ENCODE measurements at regions not wholly inside any gene's neighbourhood (a gene's known extent, or its start where the extent isn't known, plus 50 kb on each side); places are given as distances from the start of the nearest gene placed in this dataset.
"Not testable (repeated sequence)": the region's sequence is repeated elsewhere in the genome, so short reads cannot be mapped to it uniquely, and the experiment has no call there.

- no peaks in the 10 kb centered on the region for H3K27me3 ChIP-seq
- no peak for DNase-seq
- intact Hi-C loops (cut with DNase I; ENCODE audit: low total_unique reads) (no loop called here), in situ Hi-C loops (cut with MboI; ENCODE audit: low pct_ligation_motif_present in 1 of 4, low pct_unique_long_range_greater_than_20kb in 1 of 4, low sequenced_read_pairs in 3 of 4) (no loop called here)
- no peaks in the 10 kb centered on the region for H3K36me3 ChIP-seq
- H3K4me1 ChIP-seq: no peaks in the 10 kb centered on the region
- no peak for TF ChIP-seq POLR2A (IDR thresholded peaks at IDR 0.05)
- TF ChIP-seq EP300 (IDR thresholded peaks at IDR 0.05; ENCODE audit: low read depth): no peak
- TF ChIP-seq CTCF (IDR thresholded peaks at IDR 0.05): no peak
- no peak for TF ChIP-seq POLR2AphosphoS5 (IDR thresholded peaks at IDR 0.05)
- H3K4me3 ChIP-seq: no peak overlapping the region
- H3K9me3 ChIP-seq: no peaks in the 10 kb centered on the region
- no peak overlapping the region for H3K27ac ChIP-seq
Observed at GRCh38 chr4:140222171-140222570, 68.2 kb upstream of the MAML3 start.

DNA sequence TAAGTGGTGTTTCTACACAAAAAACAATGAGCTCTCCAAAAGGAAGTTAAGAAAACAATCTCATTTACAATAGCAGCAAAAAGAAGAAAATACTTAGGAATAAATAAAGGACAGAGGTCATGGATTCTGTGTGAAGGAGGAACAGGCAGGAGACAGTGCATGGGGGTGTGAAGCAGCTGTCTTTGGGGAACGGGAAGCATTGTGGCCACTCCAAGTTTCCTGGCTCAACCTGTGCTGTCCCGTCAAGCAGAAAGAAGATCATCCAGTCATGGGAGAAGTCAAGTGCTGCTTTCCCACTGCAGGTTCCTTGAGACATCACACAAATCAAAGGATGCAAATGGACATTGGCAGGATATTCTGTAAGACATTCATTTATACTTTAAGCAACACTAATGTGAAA lies 66.1 kb upstream of the MAML3 start:
- in situ Hi-C loops (cut with MboI; ENCODE audit: low pct_ligation_motif_present in 1 of 4, low pct_unique_long_range_greater_than_20kb in 1 of 4, low sequenced_read_pairs in 3 of 4) (no loop called here), intact Hi-C loops (cut with DNase I; ENCODE audit: low total_unique reads) (no loop called here)
- no peak overlapping the region for H3K4me3 ChIP-seq
- TF ChIP-seq POLR2AphosphoS5 (IDR thresholded peaks at IDR 0.05) (no peak), POLR2A (IDR thresholded peaks at IDR 0.05) (no peak), CTCF (IDR thresholded peaks at IDR 0.05) (no peak)
- no peak for DNase-seq
- H3K27me3 ChIP-seq: no peaks in the 10 kb centered on the region
- no peak overlapping the region for H3K27ac ChIP-seq
- 40 to 72% methylated on average over 1 to 2 of the region's 2 CpGs for WGBS, 2 donors (ENCODE audit: low coverage in 1 of 2)
- no peaks in the 10 kb centered on the region for H3K36me3 ChIP-seq
- H3K4me1 ChIP-seq: peaks cover 0 to 1% (median under 1%) of the 10 kb centered on the region in 4 donors
- H3K9me3 ChIP-seq: no peaks in the 10 kb centered on the region

- Histone ChIP-seq H3K4me3 (no peak overlapping the region), H3K36me3 (no peaks in the 10 kb centered on the region), H3K4me1 (peaks cover 0 to 5% (median 2%) of the 10 kb centered on the region in 4 donors), H3K27ac (no peak overlapping the region), H3K27me3 (no peaks in the 10 kb centered on the region), H3K9me3 (no peaks in the 10 kb centered on the region)
- no peak for TF ChIP-seq POLR2A (IDR thresholded peaks at IDR 0.05)
- no peak for TF ChIP-seq POLR2AphosphoS5 (IDR thresholded peaks at IDR 0.05)
- no peak for TF ChIP-seq CTCF (IDR thresholded peaks at IDR 0.05)
- no peak for TF ChIP-seq EP300 (IDR thresholded peaks at IDR 0.05; ENCODE audit: low read depth)
- intact Hi-C loops (cut with DNase I; ENCODE audit: low total_unique reads): no loop called here
- in situ Hi-C loops (cut with MboI; ENCODE audit: low pct_ligation_motif_present in 1 of 4, low pct_unique_long_range_greater_than_20kb in 1 of 4, low sequenced_read_pairs in 3 of 4): no loop called here
- 63% methylated on average over 2 of the region's 2 CpGs; no CpG with 5 or more reads in 1 of the 2 donors for WGBS, 2 donors (ENCODE audit: low coverage in 1 of 2)
- no peak for DNase-seq
Observed at GRCh38 chr4:140219567-140219966, 65.6 kb upstream of the MAML3 start.

GRCh38 chr4:140219070-140219469 lies 65.1 kb upstream of the MAML3 start:
- H3K4me1 ChIP-seq; H3K36me3 ChIP-seq; in situ Hi-C loops (cut with MboI; ENCODE audit: low pct_ligation_motif_present in 1 of 4, low pct_unique_long_range_greater_than_20kb in 1 of 4, low sequenced_read_pairs in 3 of 4); DNase-seq; H3K27ac ChIP-seq; H3K9me3 ChIP-seq; intact Hi-C loops (cut with DNase I; ENCODE audit: low total_unique reads); H3K4me3 ChIP-seq; H3K27me3 ChIP-seq: not testable (repeated sequence)
- 85 to 89% methylated on average over 4 to 5 of the region's 5 CpGs for WGBS, 2 donors (ENCODE audit: low coverage in 1 of 2)

DNA sequence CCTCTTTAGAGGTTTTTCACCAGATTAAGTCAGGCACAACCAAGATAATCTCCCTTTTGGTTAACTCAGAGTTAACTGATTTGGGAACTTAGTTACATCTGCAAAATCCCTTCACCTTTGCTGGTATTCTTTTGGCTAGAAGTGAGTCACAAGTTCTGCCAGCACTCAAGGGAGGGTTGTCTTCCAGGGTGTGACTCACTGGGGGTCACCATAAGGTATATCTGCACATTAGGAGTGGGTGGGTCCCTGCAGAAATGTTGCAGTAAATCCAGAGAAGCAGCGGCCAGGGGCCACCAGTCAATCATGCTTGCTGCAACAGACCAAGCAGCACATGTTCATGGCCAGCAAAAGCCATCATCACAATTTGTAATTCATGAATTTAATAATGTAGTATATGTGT lies 59.8 kb upstream of the MAML3 start:
- in situ Hi-C loops (cut with MboI; ENCODE audit: low pct_ligation_motif_present in 1 of 4, low pct_unique_long_range_greater_than_20kb in 1 of 4, low sequenced_read_pairs in 3 of 4): no loop called here
- Histone ChIP-seq H3K4me3 (no peak overlapping the region), H3K36me3 (no peaks in the 10 kb centered on the region), H3K27ac (peak overlapping the region; percentile 78 to 85 (median 80)), H3K9me3 (no peaks in the 10 kb centered on the region), H3K27me3 (no peaks in the 10 kb centered on the region), H3K4me1 (peaks cover 0 to 30% (median 21%) of the 10 kb centered on the region in 4 donors)
- TF ChIP-seq CTCF (IDR thresholded peaks at IDR 0.05): no peak
- no peak for TF ChIP-seq POLR2AphosphoS5 (IDR thresholded peaks at IDR 0.05)
- TF ChIP-seq EP300 (IDR thresholded peaks at IDR 0.05; ENCODE audit: low read depth): no peak
- TF ChIP-seq POLR2A (IDR thresholded peaks at IDR 0.05): no peak
- WGBS, 2 donors (ENCODE audit: low coverage in 1 of 2): 77 to 83% methylated on average over 1 of the region's 1 CpG
- intact Hi-C loops (cut with DNase I; ENCODE audit: low total_unique reads): no loop called here
- no peak for DNase-seq
